GM23338 (cell line): ENCODE measurements at regions not wholly inside any gene's neighbourhood (a gene's known extent, or its start where the extent isn't known, plus 50 kb on each side); places are given as distances from the start of the nearest gene placed in this dataset.

Source experiments
- ATAC-seq: fragments of 200-7000 bp; cut with Tn5 transposase; 3 replicates; pipeline ENCODE4 v1.9.1; 2020
- DNase-seq: peaks from one replicate; pipeline ENCODE4 v3.0.0-alpha.2; 2015; ENCODE audit warnings: low spot score
- H2AFZ ChIP-seq: fragments of 200-600 bp; sonication (generic); 2 replicates; pipeline ENCODE4 v1.8.0; 2016; ENCODE audit warnings: antibody characterized with exemption, mild to moderate bottlenecking, moderate library complexity
- H3F3A ChIP-seq: fragments of 200-600 bp; sonication (generic); replicated peaks from 2 replicates; pipeline ENCODE4 v1.8.0; 2017; ENCODE audit warnings: antibody characterized with exemption, mixed run types, low read depth
- H3K27ac ChIP-seq: fragments of 200-600 bp; sonication (generic); 2 replicates; pipeline ENCODE4 v1.6.1; 2016; ENCODE audit warnings: low read depth
- H3K27me3 ChIP-seq: fragments of 200-600 bp; sonication (generic); 2 replicates; pipeline ENCODE4 v1.8.0; 2016; ENCODE audit warnings: mild to moderate bottlenecking, mixed run types, moderate library complexity; ENCODE audit not compliant: insufficient read depth
- H3K36me3 ChIP-seq: fragments of 200-600 bp; sonication (generic); 2 replicates; pipeline ENCODE4 v1.8.0; 2016; ENCODE audit warnings: mild to moderate bottlenecking; ENCODE audit not compliant: insufficient read depth
- H3K4me1 ChIP-seq: fragments of 200-600 bp; sonication (generic); 2 replicates; pipeline ENCODE4 v1.8.0; 2016; ENCODE audit warnings: mild to moderate bottlenecking, moderate library complexity; ENCODE audit not compliant: insufficient read depth
- H3K4me2 ChIP-seq: fragments of 200-600 bp; sonication (generic); 2 replicates; pipeline ENCODE4 v1.7.1; 2017; ENCODE audit warnings: mixed run types
- H3K4me3 ChIP-seq: fragments of 200-600 bp; sonication (generic); 2 replicates; pipeline ENCODE4 v1.6.1; 2016; ENCODE audit warnings: mixed run types
- H3K79me2 ChIP-seq: fragments of 200-600 bp; sonication (generic); replicated peaks from 2 replicates; pipeline ENCODE4 v1.8.0; 2017; ENCODE audit warnings: mild to moderate bottlenecking; ENCODE audit not compliant: insufficient read depth
- H3K9me2 ChIP-seq: fragments of 200-600 bp; sonication (generic); 2 replicates; pipeline ENCODE4 v1.8.0; 2017; ENCODE audit not compliant: insufficient read depth
- H4K20me1 ChIP-seq: fragments of 200-600 bp; sonication (generic); replicated peaks from 2 replicates; pipeline ENCODE4 v1.8.0; 2017; ENCODE audit warnings: mild to moderate bottlenecking; ENCODE audit not compliant: insufficient read depth
- H3K27ac Mint-ChIP-seq: 2 replicates; pipeline ENCODE4 v1.8.0; 2020; ENCODE audit warnings: inconsistent platforms, mild to moderate bottlenecking, moderate library complexity, mixed read lengths
- H3K27me3 Mint-ChIP-seq: 3 replicates; pipeline ENCODE4 v1.8.0; 2022; ENCODE audit warnings: low read depth, mild to moderate bottlenecking, moderate library complexity, mixed read lengths, inconsistent platforms; ENCODE audit not compliant: insufficient read depth, poor library complexity
- H3K36me3 Mint-ChIP-seq: 3 replicates; pipeline ENCODE4 v1.8.0; 2021; ENCODE audit warnings: low read depth, mild to moderate bottlenecking, inconsistent platforms, moderate library complexity, mixed read lengths
- H3K4me1 Mint-ChIP-seq: 3 replicates; pipeline ENCODE4 v1.8.0; 2020; ENCODE audit warnings: mild to moderate bottlenecking, inconsistent platforms, mixed read lengths
- H3K4me3 Mint-ChIP-seq: 3 replicates; pipeline ENCODE4 v1.8.0; 2021; ENCODE audit warnings: moderate library complexity, mild to moderate bottlenecking, inconsistent platforms, mixed read lengths
- H3K9me3 Mint-ChIP-seq: 3 replicates; pipeline ENCODE4 v1.8.0; 2020; ENCODE audit warnings: moderate library complexity, mild to moderate bottlenecking, inconsistent platforms, mixed read lengths
- CREB1 ChIP-seq: fragments of 250-450 bp; sonication (Bioruptor Pico); IDR thresholded peaks from 2 replicates; pipeline ENCODE4 v1.5.0; 2020; ENCODE audit warnings: low read depth, mild to moderate bottlenecking, moderate library complexity
- EZH2 ChIP-seq: fragments of 200-600 bp; sonication (generic); IDR thresholded peaks from one replicate; pipeline ENCODE4 v1.8.0; 2017; ENCODE audit warnings: antibody characterized with exemption, mild to moderate bottlenecking, low read depth; ENCODE audit not compliant: unreplicated experiment
- EZH2phosphoT487 ChIP-seq: fragments of 200-600 bp; sonication (generic); IDR thresholded peaks from one replicate; pipeline ENCODE4 v1.8.1; 2018; ENCODE audit warnings: antibody characterized with exemption; ENCODE audit not compliant: unreplicated experiment
- JUNB ChIP-seq: IDR thresholded peaks from one replicate; pipeline ENCODE4 v1.6.1; 2016; ENCODE audit warnings: antibody characterized with exemption; ENCODE audit not compliant: unreplicated experiment
- POLR2AphosphoS5 ChIP-seq: IDR thresholded peaks from 2 replicates; pipeline ENCODE4 v1.6.1; 2016; ENCODE audit warnings: antibody characterized with exemption, low read depth
- STAT1 ChIP-seq: IDR thresholded peaks from one replicate; pipeline ENCODE4 v1.6.1; 2016; ENCODE audit warnings: antibody characterized with exemption; ENCODE audit not compliant: unreplicated experiment
- ZNF114 ChIP-seq: fragments of 250-450 bp; sonication (Bioruptor Pico); IDR thresholded peaks from 2 replicates; pipeline ENCODE4 v1.5.0; 2020; ENCODE audit warnings: mild to moderate bottlenecking, moderate library complexity
- ZNF331 ChIP-seq: fragments of 250-450 bp; sonication (Bioruptor Pico); IDR thresholded peaks from 2 replicates; pipeline ENCODE4 v1.5.0; 2020; ENCODE audit warnings: low read depth, mild to moderate bottlenecking, moderate library complexity
- TF ChIP-seq, protein P1 (sequence below), 2 experiments: fragments of 200-600 bp in 1 of 2; sonication (generic) in 1 of 2; conservative IDR thresholded peaks; 2 replicates each; pipeline versions ENCODE4 v1.5.1 to v1.6.1; 2016 to 2017; ENCODE audit warnings: antibody characterized with exemption in 2 of 2, low read depth in 2 of 2, mild to moderate bottlenecking in 2 of 2, moderate library complexity in 1 of 2
- TF ChIP-seq, protein P2 (sequence below): IDR thresholded peaks from one replicate; pipeline ENCODE4 v1.6.1; 2018; ENCODE audit warnings: antibody characterized with exemption; ENCODE audit not compliant: unreplicated experiment
- TF ChIP-seq, protein P3 (sequence below): IDR thresholded peaks from 2 replicates; pipeline ENCODE4 v1.6.1; 2016; ENCODE audit warnings: antibody characterized with exemption

DNA sequence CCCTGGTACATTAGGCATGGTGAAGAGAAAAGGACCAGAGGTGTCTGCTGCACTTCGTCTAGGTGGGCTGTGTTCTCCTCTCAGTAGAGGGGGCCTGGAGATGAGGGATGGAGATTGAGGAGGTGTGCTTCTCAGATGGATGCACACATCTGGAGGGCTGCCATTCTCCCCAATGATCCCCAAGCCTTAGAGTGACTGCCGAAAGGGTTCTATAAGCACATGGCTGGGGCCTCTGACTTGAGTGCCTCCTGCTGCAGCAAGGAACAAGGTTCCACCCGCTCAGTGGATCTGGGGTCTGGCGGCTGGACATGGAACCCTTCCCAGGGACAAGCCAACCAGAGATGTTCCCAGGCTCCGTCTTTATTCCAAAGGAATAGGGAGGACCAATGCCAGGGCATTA, 66.8 kb downstream of the CPN2 start (continued):
- TF ChIP-seq, protein P1, sequence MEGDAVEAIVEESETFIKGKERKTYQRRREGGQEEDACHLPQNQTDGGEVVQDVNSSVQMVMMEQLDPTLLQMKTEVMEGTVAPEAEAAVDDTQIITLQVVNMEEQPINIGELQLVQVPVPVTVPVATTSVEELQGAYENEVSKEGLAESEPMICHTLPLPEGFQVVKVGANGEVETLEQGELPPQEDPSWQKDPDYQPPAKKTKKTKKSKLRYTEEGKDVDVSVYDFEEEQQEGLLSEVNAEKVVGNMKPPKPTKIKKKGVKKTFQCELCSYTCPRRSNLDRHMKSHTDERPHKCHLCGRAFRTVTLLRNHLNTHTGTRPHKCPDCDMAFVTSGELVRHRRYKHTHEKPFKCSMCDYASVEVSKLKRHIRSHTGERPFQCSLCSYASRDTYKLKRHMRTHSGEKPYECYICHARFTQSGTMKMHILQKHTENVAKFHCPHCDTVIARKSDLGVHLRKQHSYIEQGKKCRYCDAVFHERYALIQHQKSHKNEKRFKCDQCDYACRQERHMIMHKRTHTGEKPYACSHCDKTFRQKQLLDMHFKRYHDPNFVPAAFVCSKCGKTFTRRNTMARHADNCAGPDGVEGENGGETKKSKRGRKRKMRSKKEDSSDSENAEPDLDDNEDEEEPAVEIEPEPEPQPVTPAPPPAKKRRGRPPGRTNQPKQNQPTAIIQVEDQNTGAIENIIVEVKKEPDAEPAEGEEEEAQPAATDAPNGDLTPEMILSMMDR (conservative IDR thresholded peaks at IDR 0.05; ENCODE audit: low read depth in 2 of 2): no peak
- TF ChIP-seq EZH2: no peak

DNA sequence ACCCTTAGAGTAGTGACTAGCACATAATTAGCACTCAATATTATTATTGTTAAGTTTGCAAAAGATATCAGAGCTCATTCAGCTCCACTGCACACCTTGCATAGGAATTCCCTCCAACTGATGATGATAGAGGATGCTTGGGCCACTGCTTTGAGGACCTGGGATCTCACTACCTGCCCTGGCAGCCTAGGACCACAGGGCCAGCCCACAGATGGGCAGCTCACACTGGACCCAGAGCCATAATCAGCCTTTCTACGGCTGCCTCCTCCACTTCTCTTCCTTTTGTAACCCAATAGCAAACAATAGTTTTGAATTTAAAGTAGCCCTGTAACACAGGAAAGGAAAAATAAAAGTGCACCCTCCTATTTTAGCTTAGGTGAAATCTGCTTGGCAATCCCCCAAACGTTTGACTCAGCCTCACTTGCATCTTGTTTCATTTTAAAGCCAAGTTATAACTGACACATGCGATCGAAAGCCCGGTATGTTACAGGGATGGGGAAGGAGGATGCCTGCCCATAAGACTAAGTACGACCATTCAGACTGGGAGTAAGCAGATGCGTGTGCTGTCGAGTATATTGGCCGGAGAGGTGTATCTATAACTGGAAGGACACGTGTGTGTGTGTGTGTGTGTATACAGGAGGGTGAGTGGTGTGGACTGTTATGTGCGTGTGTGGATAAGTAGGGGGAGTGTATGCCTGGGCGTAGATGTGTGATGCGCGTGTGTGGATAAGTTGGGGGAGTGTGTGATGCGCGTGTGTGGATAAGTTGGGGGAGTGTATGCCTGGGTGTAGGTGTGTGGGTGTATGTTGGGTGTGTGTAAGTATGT, 65.9 kb downstream of the CPN2 start:
- no peak overlapping the region; the same call in 1 of the 2 replicates for H2AFZ ChIP-seq

More for the DNA sequence above, 65.9 kb downstream of the CPN2 start:
- H3K9me2 ChIP-seq: 0 out of 2 replicates have a peak, but pooled peaks cover 4% of the 10 kb centered on the region
- H3K36me3 ChIP-seq: no peaks in the 10 kb centered on the region
- no peak overlapping the region for H3K27ac ChIP-seq
- no peaks in the 10 kb centered on the region for H4K20me1 ChIP-seq
- peaks cover 21% of the 10 kb centered on the region for H3K4me1 ChIP-seq
- no peak overlapping the region for H3K27ac Mint-ChIP-seq
- H3K4me2 ChIP-seq: no peak overlapping the region
- H3K79me2 ChIP-seq: no peaks in the 10 kb centered on the region
- no peaks in the 10 kb centered on the region for H3F3A ChIP-seq
- H3K27me3 Mint-ChIP-seq: peaks cover 1% of the 10 kb centered on the region
- H3K9me3 Mint-ChIP-seq: no peaks in the 10 kb centered on the region
- ATAC-seq (no peak), DNase-seq (no peak)
- no peaks in the 10 kb centered on the region for H3K36me3 Mint-ChIP-seq
- no peak overlapping the region for H3K4me3 Mint-ChIP-seq
- H3K4me1 Mint-ChIP-seq: peaks cover 2% of the 10 kb centered on the region; the same call in 2 of the 3 replicates
- no peak overlapping the region for H3K4me3 ChIP-seq
- no peak for TF ChIP-seq ZNF331 (CRISPR knock-in tag)
- TF ChIP-seq, protein P2, sequence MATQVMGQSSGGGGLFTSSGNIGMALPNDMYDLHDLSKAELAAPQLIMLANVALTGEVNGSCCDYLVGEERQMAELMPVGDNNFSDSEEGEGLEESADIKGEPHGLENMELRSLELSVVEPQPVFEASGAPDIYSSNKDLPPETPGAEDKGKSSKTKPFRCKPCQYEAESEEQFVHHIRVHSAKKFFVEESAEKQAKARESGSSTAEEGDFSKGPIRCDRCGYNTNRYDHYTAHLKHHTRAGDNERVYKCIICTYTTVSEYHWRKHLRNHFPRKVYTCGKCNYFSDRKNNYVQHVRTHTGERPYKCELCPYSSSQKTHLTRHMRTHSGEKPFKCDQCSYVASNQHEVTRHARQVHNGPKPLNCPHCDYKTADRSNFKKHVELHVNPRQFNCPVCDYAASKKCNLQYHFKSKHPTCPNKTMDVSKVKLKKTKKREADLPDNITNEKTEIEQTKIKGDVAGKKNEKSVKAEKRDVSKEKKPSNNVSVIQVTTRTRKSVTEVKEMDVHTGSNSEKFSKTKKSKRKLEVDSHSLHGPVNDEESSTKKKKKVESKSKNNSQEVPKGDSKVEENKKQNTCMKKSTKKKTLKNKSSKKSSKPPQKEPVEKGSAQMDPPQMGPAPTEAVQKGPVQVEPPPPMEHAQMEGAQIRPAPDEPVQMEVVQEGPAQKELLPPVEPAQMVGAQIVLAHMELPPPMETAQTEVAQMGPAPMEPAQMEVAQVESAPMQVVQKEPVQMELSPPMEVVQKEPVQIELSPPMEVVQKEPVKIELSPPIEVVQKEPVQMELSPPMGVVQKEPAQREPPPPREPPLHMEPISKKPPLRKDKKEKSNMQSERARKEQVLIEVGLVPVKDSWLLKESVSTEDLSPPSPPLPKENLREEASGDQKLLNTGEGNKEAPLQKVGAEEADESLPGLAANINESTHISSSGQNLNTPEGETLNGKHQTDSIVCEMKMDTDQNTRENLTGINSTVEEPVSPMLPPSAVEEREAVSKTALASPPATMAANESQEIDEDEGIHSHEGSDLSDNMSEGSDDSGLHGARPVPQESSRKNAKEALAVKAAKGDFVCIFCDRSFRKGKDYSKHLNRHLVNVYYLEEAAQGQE: no peak
- TF ChIP-seq, protein P1 (conservative IDR thresholded peaks at IDR 0.05; ENCODE audit: low read depth in 2 of 2): no peak
- TF ChIP-seq EZH2phosphoT487: no peak
- TF ChIP-seq, protein P3, sequence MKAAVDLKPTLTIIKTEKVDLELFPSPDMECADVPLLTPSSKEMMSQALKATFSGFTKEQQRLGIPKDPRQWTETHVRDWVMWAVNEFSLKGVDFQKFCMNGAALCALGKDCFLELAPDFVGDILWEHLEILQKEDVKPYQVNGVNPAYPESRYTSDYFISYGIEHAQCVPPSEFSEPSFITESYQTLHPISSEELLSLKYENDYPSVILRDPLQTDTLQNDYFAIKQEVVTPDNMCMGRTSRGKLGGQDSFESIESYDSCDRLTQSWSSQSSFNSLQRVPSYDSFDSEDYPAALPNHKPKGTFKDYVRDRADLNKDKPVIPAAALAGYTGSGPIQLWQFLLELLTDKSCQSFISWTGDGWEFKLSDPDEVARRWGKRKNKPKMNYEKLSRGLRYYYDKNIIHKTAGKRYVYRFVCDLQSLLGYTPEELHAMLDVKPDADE: no peak
- no peak for TF ChIP-seq JUNB
- no peak for TF ChIP-seq POLR2AphosphoS5
- no peak for TF ChIP-seq ZNF114 (CRISPR knock-in tag)
- TF ChIP-seq STAT1: no peak
- no peak for TF ChIP-seq CREB1
- no peak for TF ChIP-seq EZH2
- H3K27me3 ChIP-seq: no peaks in the 10 kb centered on the region
